Keratinocyte (primary cell): ENCODE measurements at regions not wholly inside any gene's neighbourhood (a gene's known extent, or its start where the extent isn't known, plus 50 kb on each side); places are given as distances from the start of the nearest gene placed in this dataset.
"Not testable (repeated sequence)": the region's sequence is repeated elsewhere in the genome, so short reads cannot be mapped to it uniquely, and the experiment has no call there.

Experiments used
- DNase-seq: peaks from one replicate; pipeline ENCODE4 v3.0.0-alpha.2; 2011; ENCODE audit warnings: low read depth, missing footprints, low spot score
- FAIRE-seq: peaks from 2 replicates; lab custom pipeline; 2011; peaks lifted over from hg19 to GRCh38; lab: Jason Lieb, UNC
- H2AFZ ChIP-seq: 2 replicates; pipeline ENCODE4 v1.6.0; 2012; ENCODE audit warnings: low read length, control low read depth, inconsistent platforms; ENCODE audit not compliant: control insufficient read depth
- H3K27ac ChIP-seq: 2 replicates; pipeline ENCODE4 v1.5.1; 2011; ENCODE audit warnings: low read length; ENCODE audit not compliant: control insufficient read depth, insufficient read depth
- H3K27me3 ChIP-seq: 3 replicates; pipeline ENCODE4 v1.6.0; 2011; ENCODE audit warnings: low read length; ENCODE audit not compliant: control insufficient read depth, insufficient read depth; ENCODE audit errors: extremely low read depth
- H3K36me3 ChIP-seq, 2 experiments: 2 replicates in 1 of 2; 3 replicates in 1 of 2; pipeline ENCODE4 v1.5.1; 2011; ENCODE audit warnings: low read length in 2 of 2, mild to moderate bottlenecking in 1 of 2; ENCODE audit not compliant: control insufficient read depth in 2 of 2, insufficient read depth in 2 of 2; ENCODE audit errors: extremely low read depth in 1 of 2
- H3K4me1 ChIP-seq: 3 replicates; pipeline ENCODE4 v1.5.1; 2011; ENCODE audit warnings: low read length; ENCODE audit not compliant: control insufficient read depth, insufficient read depth; ENCODE audit errors: extremely low read depth
- H3K4me2 ChIP-seq: 3 replicates; pipeline ENCODE4 v1.6.0; 2011; ENCODE audit warnings: low read depth, low read length; ENCODE audit not compliant: control insufficient read depth, insufficient read depth; ENCODE audit errors: extremely low read depth
- H3K4me3 ChIP-seq, 3 experiments: fragments of 200-600 bp in 1 of 3; sonication (generic) in 1 of 3; 2 replicates in 2 of 3; 3 replicates in 1 of 3; pipeline ENCODE4 v1.5.1; 2011 to 2016; ENCODE audit warnings: low read length in 3 of 3, mild to moderate bottlenecking in 3 of 3, control low read depth in 2 of 3, inconsistent platforms in 1 of 3, low read depth in 1 of 3, mixed read lengths in 1 of 3, mixed run types in 1 of 3, moderate library complexity in 1 of 3; ENCODE audit not compliant: control insufficient read depth in 2 of 3, insufficient read depth in 2 of 3; ENCODE audit errors: extremely low read depth in 1 of 3
- H3K79me2 ChIP-seq: 2 replicates; pipeline ENCODE4 v1.6.0; 2012; ENCODE audit warnings: low read length; ENCODE audit not compliant: control insufficient read depth, insufficient read depth
- H3K9ac ChIP-seq: 3 replicates; pipeline ENCODE4 v1.6.0; 2011; ENCODE audit warnings: low read length; ENCODE audit not compliant: control insufficient read depth, insufficient read depth; ENCODE audit errors: extremely low read depth
- H3K9me1 ChIP-seq: 3 replicates; pipeline ENCODE4 v1.6.0; 2011; ENCODE audit warnings: low read length; ENCODE audit not compliant: control insufficient read depth, insufficient read depth; ENCODE audit errors: extremely low read depth
- H3K9me3 ChIP-seq: 2 replicates; pipeline ENCODE4 v1.5.1; 2012; ENCODE audit warnings: low read depth, low read length; ENCODE audit not compliant: control insufficient read depth
- H4K20me1 ChIP-seq: 3 replicates; pipeline ENCODE4 v1.6.0; 2011; ENCODE audit warnings: low read length; ENCODE audit not compliant: control insufficient read depth, insufficient read depth; ENCODE audit errors: extremely low read depth
- EZH2 ChIP-seq: IDR thresholded peaks from one replicate; pipeline ENCODE4 v1.6.1; 2012; ENCODE audit warnings: inconsistent platforms, mild to moderate bottlenecking, low read length, moderate library complexity
- dilution Hi-C: fragments of 300-500 bp; cut with MboI; formaldehyde crosslinking; loops from one replicate; pipeline ENCODE4 v1.7.0; 2020; ENCODE audit warnings: low sequenced_read_pairs; ENCODE audit not compliant: extremely low pct_ligation_motif_present
- TF ChIP-seq, protein P1 (sequence below), 3 experiments: IDR thresholded peaks in 1 of 3; conservative IDR thresholded peaks in 1 of 3; optimal IDR thresholded peaks in 1 of 3; 2 replicates in 2 of 3; 3 replicates in 1 of 3; pipeline versions ENCODE3 to v1.5.1; 2011; ENCODE audit warnings: low read length in 3 of 3, mild to moderate bottlenecking in 3 of 3, moderate library complexity in 2 of 3, control low read depth in 1 of 3, inconsistent platforms in 1 of 3; ENCODE audit not compliant: insufficient read depth in 2 of 3; ENCODE audit errors: extremely low read depth in 1 of 3

DNA sequence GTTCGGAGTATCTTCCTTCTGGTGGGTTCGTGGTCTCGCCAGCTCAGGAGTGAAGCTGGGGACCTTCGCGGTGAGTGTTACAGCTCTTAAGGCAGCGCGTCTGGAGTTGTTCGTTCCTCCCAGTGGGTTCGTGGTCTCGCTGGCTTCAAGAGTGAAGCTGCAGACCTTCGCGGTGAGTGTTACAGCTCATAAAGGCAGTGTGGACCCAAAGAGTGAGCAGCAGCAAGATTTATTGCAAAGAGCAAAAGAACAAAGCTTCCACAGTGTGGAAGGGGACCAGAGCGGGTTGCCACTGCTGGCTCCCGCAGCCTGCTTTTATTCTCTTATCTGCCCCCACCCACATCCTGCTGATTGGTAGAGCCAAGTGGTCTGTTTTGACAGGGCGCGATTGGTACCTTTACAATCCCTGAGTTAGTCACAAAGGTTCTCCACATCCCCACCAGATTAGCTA lies 260.2 kb upstream of the BTG1 start:
- H3K4me2 ChIP-seq, H3K36me3 ChIP-seq, H3K27me3 ChIP-seq, H2AFZ ChIP-seq, H4K20me1 ChIP-seq, DNase-seq, H3K9me1 ChIP-seq, H3K79me2 ChIP-seq, H3K27ac ChIP-seq, H3K9me3 ChIP-seq, FAIRE-seq, H3K4me1 ChIP-seq, H3K9ac ChIP-seq, H3K4me3 ChIP-seq, dilution Hi-C loops: not testable (repeated sequence)

GRCh38 chr12:92404921-92405320 lies 259.3 kb upstream of the BTG1 start:
- no peaks in the 10 kb centered on the region for H3K79me2 ChIP-seq
- no peak for FAIRE-seq
- TF ChIP-seq, protein P1, sequence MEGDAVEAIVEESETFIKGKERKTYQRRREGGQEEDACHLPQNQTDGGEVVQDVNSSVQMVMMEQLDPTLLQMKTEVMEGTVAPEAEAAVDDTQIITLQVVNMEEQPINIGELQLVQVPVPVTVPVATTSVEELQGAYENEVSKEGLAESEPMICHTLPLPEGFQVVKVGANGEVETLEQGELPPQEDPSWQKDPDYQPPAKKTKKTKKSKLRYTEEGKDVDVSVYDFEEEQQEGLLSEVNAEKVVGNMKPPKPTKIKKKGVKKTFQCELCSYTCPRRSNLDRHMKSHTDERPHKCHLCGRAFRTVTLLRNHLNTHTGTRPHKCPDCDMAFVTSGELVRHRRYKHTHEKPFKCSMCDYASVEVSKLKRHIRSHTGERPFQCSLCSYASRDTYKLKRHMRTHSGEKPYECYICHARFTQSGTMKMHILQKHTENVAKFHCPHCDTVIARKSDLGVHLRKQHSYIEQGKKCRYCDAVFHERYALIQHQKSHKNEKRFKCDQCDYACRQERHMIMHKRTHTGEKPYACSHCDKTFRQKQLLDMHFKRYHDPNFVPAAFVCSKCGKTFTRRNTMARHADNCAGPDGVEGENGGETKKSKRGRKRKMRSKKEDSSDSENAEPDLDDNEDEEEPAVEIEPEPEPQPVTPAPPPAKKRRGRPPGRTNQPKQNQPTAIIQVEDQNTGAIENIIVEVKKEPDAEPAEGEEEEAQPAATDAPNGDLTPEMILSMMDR (optimal IDR thresholded peaks at IDR 0.05 in 1 of 3, IDR thresholded peaks at IDR 0.05 in 1 of 3, conservative IDR thresholded peaks at IDR 0.05 in 1 of 3; ENCODE audit: extremely low read depth in 1 of 3, insufficient read depth in 2 of 3, low read length in 3 of 3), result no peak
- TF ChIP-seq EZH2, result no peak
- H2AFZ ChIP-seq, result no peak overlapping the region
- H3K4me2 ChIP-seq, result no peak overlapping the region
- no peak overlapping the region for H3K9ac ChIP-seq
- no peaks in the 10 kb centered on the region for H3K27me3 ChIP-seq
- no peaks in the 10 kb centered on the region for H3K4me1 ChIP-seq
- no peak for DNase-seq
- dilution Hi-C loops, result no loop called here
- H3K36me3 ChIP-seq, result no peaks in the 10 kb centered on the region
- H4K20me1 ChIP-seq, result no peaks in the 10 kb centered on the region
- no peak overlapping the region for H3K27ac ChIP-seq
- no peaks in the 10 kb centered on the region for H3K9me3 ChIP-seq
- H3K9me1 ChIP-seq, result no peaks in the 10 kb centered on the region
- H3K4me3 ChIP-seq, result no peak overlapping the region

DNA sequence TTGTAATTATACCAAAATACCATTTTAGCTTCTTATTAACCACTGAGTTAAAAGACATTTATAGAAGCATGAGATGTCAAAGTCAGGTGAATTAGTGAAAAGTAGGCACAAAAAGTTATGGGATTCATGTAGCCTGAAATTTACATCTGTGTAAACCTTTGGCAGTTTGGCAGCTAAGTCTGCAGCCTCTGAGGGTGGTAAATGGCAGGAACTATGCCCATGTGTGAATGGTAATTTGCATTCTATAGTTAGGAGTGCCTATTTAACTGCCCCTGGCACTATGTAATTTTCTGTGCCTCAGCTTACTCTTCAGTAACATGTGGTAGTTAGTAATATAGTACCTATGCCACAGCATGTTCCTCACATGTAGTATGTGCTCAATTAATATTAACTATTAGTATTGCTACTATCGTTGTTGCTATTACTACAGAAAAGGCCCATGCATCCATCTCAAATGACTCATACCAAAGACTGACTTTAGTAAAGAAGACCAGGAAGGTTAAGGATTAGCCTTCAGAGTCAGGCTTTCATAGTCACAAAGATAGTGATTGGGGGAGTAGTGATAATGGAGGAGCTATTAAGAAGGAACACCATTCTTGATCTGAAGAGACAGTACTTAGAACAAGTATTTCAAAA lies 258.7 kb upstream of the BTG1 start:
- H3K4me1 ChIP-seq, result no peaks in the 10 kb centered on the region
- no peak overlapping the region for H2AFZ ChIP-seq
- no peak overlapping the region for H3K27ac ChIP-seq
- no peaks in the 10 kb centered on the region for H3K79me2 ChIP-seq
- H3K4me3 ChIP-seq, result no peak overlapping the region
- H4K20me1 ChIP-seq, result no peaks in the 10 kb centered on the region
- FAIRE-seq (no peak), DNase-seq (no peak)
- H3K36me3 ChIP-seq, result no peaks in the 10 kb centered on the region
- TF ChIP-seq EZH2, result no peak
- TF ChIP-seq, protein P1 (optimal IDR thresholded peaks at IDR 0.05 in 1 of 3, IDR thresholded peaks at IDR 0.05 in 1 of 3, conservative IDR thresholded peaks at IDR 0.05 in 1 of 3; ENCODE audit: extremely low read depth in 1 of 3, insufficient read depth in 2 of 3, low read length in 3 of 3), result no peak
- no peaks in the 10 kb centered on the region for H3K27me3 ChIP-seq
- no peak overlapping the region for H3K9ac ChIP-seq
- dilution Hi-C loops, result no loop called here
- H3K4me2 ChIP-seq, result no peak overlapping the region
- H3K9me1 ChIP-seq, result no peaks in the 10 kb centered on the region
- H3K9me3 ChIP-seq, result no peaks in the 10 kb centered on the region
